CD14-positive monocyte (primary cell): ENCODE measurements at regions not wholly inside any gene's neighbourhood (a gene's known extent, or its start where the extent isn't known, plus 50 kb on each side); places are given as distances from the start of the nearest gene placed in this dataset.
A peak's percentile ranks its signal among the peaks of the same experiment; 100 is the strongest.

ENCODE experiments used
- DNase-seq, 3 donors: peaks; one replicate each; pipeline ENCODE4 v3.0.0-alpha.2; 2011 to 2022
- H2AFZ ChIP-seq: 2 replicates; pipeline ENCODE4 v1.6.0; 2012; ENCODE audit warnings: mild to moderate bottlenecking, low read depth, low read length, inconsistent platforms; ENCODE audit not compliant: insufficient read depth, poor library complexity, severe bottlenecking
- H3K27ac ChIP-seq, 2 donors: 1 replicate in 1 of 2; 2 replicates in 1 of 2; pipeline ENCODE4 v1.5.1; 2012 to 2013; ENCODE audit warnings: low read length in 2 of 2, control low read depth in 1 of 2, inconsistent platforms in 1 of 2, low read depth in 1 of 2, mild to moderate bottlenecking in 1 of 2
- H3K27me3 ChIP-seq, 2 donors: one replicate each; pipeline versions ENCODE4 v1.6.0 to v1.6.1; 2011 to 2013; ENCODE audit warnings: low read length in 2 of 2; ENCODE audit not compliant: control insufficient read depth in 2 of 2, insufficient read depth in 2 of 2
- H3K36me3 ChIP-seq, 2 donors: replicated peaks in 1 of 2; 1 replicate in 1 of 2; 2 replicates in 1 of 2; pipeline versions ENCODE4 v1.5.1 to v1.6.1; 2012 to 2013; ENCODE audit warnings: low read length in 2 of 2, control low read depth in 1 of 2, inconsistent platforms in 1 of 2, mild to moderate bottlenecking in 1 of 2; ENCODE audit not compliant: insufficient read depth in 2 of 2, control insufficient read depth in 1 of 2
- H3K4me1 ChIP-seq, 2 donors: 1 replicate in 1 of 2; 2 replicates in 1 of 2; pipeline versions ENCODE4 v1.5.1 to v1.6.1; 2012 to 2013; ENCODE audit warnings: low read length in 2 of 2, control low read depth in 1 of 2, inconsistent platforms in 1 of 2, mild to moderate bottlenecking in 1 of 2, moderate library complexity in 1 of 2; ENCODE audit not compliant: insufficient read depth in 2 of 2, control insufficient read depth in 1 of 2
- H3K4me2 ChIP-seq: replicated peaks from 2 replicates; pipeline ENCODE3; 2012; ENCODE audit warnings: low read length, moderate library complexity, mild to moderate bottlenecking; ENCODE audit not compliant: poor library complexity, severe bottlenecking; ENCODE audit errors: extremely low read depth
- H3K4me3 ChIP-seq, 3 experiments: fragments of 200-600 bp in 1 of 3; sonication (generic) in 1 of 3; replicated peaks in 1 of 3; 1 replicate in 2 of 3; 2 replicates in 1 of 3; pipeline ENCODE4 v1.5.1; 2011 to 2013; ENCODE audit warnings: low read length in 3 of 3, mild to moderate bottlenecking in 3 of 3, control low read depth in 2 of 3, low read depth in 2 of 3, inconsistent platforms in 1 of 3, moderate library complexity in 1 of 3
- H3K79me2 ChIP-seq: 2 replicates; pipeline ENCODE4 v1.6.0; 2012; ENCODE audit warnings: mild to moderate bottlenecking, control low read depth, inconsistent platforms, low read length, moderate library complexity; ENCODE audit not compliant: insufficient read depth
- H3K9ac ChIP-seq: 2 replicates; pipeline ENCODE4 v1.6.0; 2017; ENCODE audit warnings: low read length, mild to moderate bottlenecking; ENCODE audit not compliant: insufficient read depth, poor library complexity, severe bottlenecking
- H3K9me3 ChIP-seq, 2 donors: replicated peaks in 1 of 2; 1 replicate in 1 of 2; 2 replicates in 1 of 2; pipeline versions ENCODE4 v1.5.1 to v1.6.1; 2012 to 2013; ENCODE audit warnings: low read length in 2 of 2, control low read depth in 1 of 2; ENCODE audit not compliant: control insufficient read depth in 1 of 2, insufficient read depth in 1 of 2
- H4K20me1 ChIP-seq: 2 replicates; pipeline ENCODE4 v1.6.0; 2012; ENCODE audit warnings: mild to moderate bottlenecking, low read length, control low read depth, moderate library complexity; ENCODE audit not compliant: insufficient read depth
- H3K27ac Mint-ChIP-seq, 7 donors: one replicate each; pipeline ENCODE4 v1.8.0; 2020; ENCODE audit warnings: mild to moderate bottlenecking in 7 of 7, mixed read lengths in 7 of 7, moderate library complexity in 6 of 7, inconsistent platforms in 2 of 7
- H3K27me3 Mint-ChIP-seq, 3 donors: one replicate each; pipeline ENCODE4 v1.8.0; 2021 to 2022; ENCODE audit warnings: low read depth in 3 of 3, mild to moderate bottlenecking in 3 of 3, mixed read lengths in 3 of 3, moderate library complexity in 3 of 3, inconsistent platforms in 1 of 3
- H3K36me3 Mint-ChIP-seq, 2 donors: one replicate each; pipeline ENCODE4 v1.8.0; 2020; ENCODE audit warnings: mixed read lengths in 2 of 2, inconsistent platforms in 1 of 2, mild to moderate bottlenecking in 1 of 2
- H3K4me1 Mint-ChIP-seq: one replicate; pipeline ENCODE4 v1.8.0; 2020; ENCODE audit warnings: mild to moderate bottlenecking, mixed read lengths
- H3K4me3 Mint-ChIP-seq, 2 donors: one replicate each; pipeline ENCODE4 v1.8.0; 2020; ENCODE audit warnings: mild to moderate bottlenecking in 2 of 2, mixed read lengths in 2 of 2, moderate library complexity in 1 of 2
- H3K9me3 Mint-ChIP-seq, 7 donors: one replicate each; pipeline ENCODE4 v1.8.0; 2020 to 2022; ENCODE audit warnings: mixed read lengths in 7 of 7, mild to moderate bottlenecking in 6 of 7, moderate library complexity in 6 of 7, inconsistent platforms in 2 of 7
- CTCF ChIP-seq: fragments of 200-600 bp; IDR thresholded peaks from one replicate; pipeline ENCODE4 v1.8.0; 2022; ENCODE audit warnings: antibody characterized with exemption, mild to moderate bottlenecking
- WGBS: methylation state at CpG from one replicate; pipeline ENCODE4 v1.1.5; 2013; ENCODE audit warnings: missing lambda C conversion rate; ENCODE audit not compliant: insufficient coverage; 5-methylcytosine and 5-hydroxymethylcytosine counted together
- intact Hi-C, 2 donors: fragments of 100-400 bp; cut with micrococcal nuclease; formaldehyde crosslinking; loops; one replicate each; pipeline versions ENCODE4 v1.15.0 to v1.15.1; 2023

- Histone ChIP-seq H2AFZ (no peak overlapping the region), H3K9ac (no peak overlapping the region), H3K4me1 (peaks cover 30 to 42% of the 10 kb centered on the region in 2 donors), H4K20me1 (no peaks in the 10 kb centered on the region), H3K36me3 (no peaks in the 10 kb centered on the region), H3K4me2 (no peak overlapping the region), H3K4me3 (no peak overlapping the region), H3K27me3 (no peaks in the 10 kb centered on the region), H3K79me2 (no peaks in the 10 kb centered on the region), H3K27ac (no peak overlapping the region), H3K9me3 (no peaks in the 10 kb centered on the region)
- Mint-ChIP-seq H3K4me1 (peaks cover 35% of the 10 kb centered on the region), H3K27ac (no peak overlapping the region), H3K9me3 (peaks cover 0 to 5% (median 0%) of the 10 kb centered on the region in 7 donors), H3K4me3 (no peak overlapping the region), H3K36me3 (no peaks in the 10 kb centered on the region), H3K27me3 (no peaks in the 10 kb centered on the region)
- no CpG with 5 or more reads among the region's 3 CpGs for WGBS
- no peak for DNase-seq
- intact Hi-C loops = no loop called here
- TF ChIP-seq CTCF = no peak
Measured at GRCh38 chr7:17118412-17118811, 180.0 kb upstream of the AHR start.

- Histone ChIP-seq H3K9me3 (no peaks in the 10 kb centered on the region), H2AFZ (no peak overlapping the region), H3K36me3 (no peaks in the 10 kb centered on the region), H3K27me3 (no peaks in the 10 kb centered on the region), H3K9ac (no peak overlapping the region), H4K20me1 (no peaks in the 10 kb centered on the region), H3K4me3 (no peak overlapping the region), H3K79me2 (no peaks in the 10 kb centered on the region), H3K27ac (peak overlapping the region in 1 of 2 donors; percentile 62), H3K4me1 (peaks cover 34 to 48% of the 10 kb centered on the region in 2 donors), H3K4me2 (no peak overlapping the region)
- no peaks in the 10 kb centered on the region for H3K27me3 Mint-ChIP-seq
- H3K9me3 Mint-ChIP-seq = peaks cover 0 to 3% (median 0%) of the 10 kb centered on the region in 7 donors
- intact Hi-C loops = loop anchor here in 1 of 2 donors (10.0 kb wide), 1 partner anchor 56 kb away; no protein-coding TSS in a partner anchor
- peak; percentile 59 to 78 (median 71) for DNase-seq
- H3K4me3 Mint-ChIP-seq = no peak overlapping the region
- H3K27ac Mint-ChIP-seq = peak overlapping the region in 6 of 7 donors; percentile 11 to 88 (median 80)
- H3K36me3 Mint-ChIP-seq = no peaks in the 10 kb centered on the region
- peaks cover 41% of the 10 kb centered on the region for H3K4me1 Mint-ChIP-seq
- WGBS = no CpG with 5 or more reads among the region's 2 CpGs
- no peak for TF ChIP-seq CTCF
Measured at GRCh38 chr7:17120756-17121155, 177.7 kb upstream of the AHR start.
